ENCODE measurements at regions not wholly inside any gene's neighbourhood (a gene's known extent, or its start where the extent isn't known, plus 50 kb on each side); places are given as distances from the start of the nearest gene placed in this dataset.

DNA sequence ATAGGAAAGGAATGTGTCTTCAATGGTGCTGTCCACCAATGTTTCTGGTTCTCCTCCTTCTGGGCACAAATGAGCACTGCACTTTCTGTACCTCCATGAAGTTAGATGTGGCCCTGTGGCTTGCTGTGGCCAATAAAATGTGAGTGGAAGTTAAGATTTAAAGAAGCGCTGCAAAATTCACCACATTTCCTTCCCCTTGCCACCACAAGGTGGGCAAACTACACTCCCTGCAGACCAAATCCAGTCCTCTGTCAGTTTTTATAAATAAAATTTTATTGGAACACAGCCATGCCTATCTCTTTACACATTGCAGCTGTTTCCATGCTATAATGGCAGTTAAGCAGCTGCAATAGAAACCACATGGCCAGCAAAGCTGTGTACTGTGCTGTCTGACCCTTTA is 141.4 kb upstream of the TMPO start:
- no peaks in the 10 kb centered on the region for H3K36me3 Mint-ChIP-seq
- no CpG with 5 or more reads among the region's 1 CpG for WGBS (ENCODE audit: insufficient coverage)
- no peak overlapping the region for H3K27ac ChIP-seq (ENCODE audit: low read depth in 1 of 2, low read length in 2 of 2)
- H3K9me3 Mint-ChIP-seq = no peaks in the 10 kb centered on the region
- no peak overlapping the region for H3K4me3 Mint-ChIP-seq
- H3K79me2 ChIP-seq (ENCODE audit: insufficient read depth, low read length) = no peaks in the 10 kb centered on the region
- no peaks in the 10 kb centered on the region for H3K9me3 ChIP-seq (replicated peaks in 1 of 2; ENCODE audit: control insufficient read depth in 1 of 2, insufficient read depth in 1 of 2, low read length in 2 of 2)
- no peak overlapping the region for H3K9ac ChIP-seq (ENCODE audit: insufficient read depth, low read length, poor library complexity, severe bottlenecking)
- no peak overlapping the region for H3K4me3 ChIP-seq (replicated peaks in 1 of 3; ENCODE audit: low read depth in 2 of 3, low read length in 3 of 3)
- peaks cover 6% of the 10 kb centered on the region for H3K4me1 Mint-ChIP-seq
- no peak overlapping the region for H3K27ac Mint-ChIP-seq
- no peak overlapping the region for H2AFZ ChIP-seq (ENCODE audit: insufficient read depth, low read depth, low read length, poor library complexity, severe bottlenecking)
- H4K20me1 ChIP-seq (ENCODE audit: insufficient read depth, low read length) = no peaks in the 10 kb centered on the region
- peaks cover 0 to 3% of the 10 kb centered on the region in 2 donors for H3K4me1 ChIP-seq (ENCODE audit: control insufficient read depth in 1 of 2, insufficient read depth in 2 of 2, low read length in 2 of 2)
- no peaks in the 10 kb centered on the region for H3K36me3 ChIP-seq (replicated peaks in 1 of 2; ENCODE audit: control insufficient read depth in 1 of 2, insufficient read depth in 2 of 2, low read length in 2 of 2)
- no peak overlapping the region for H3K4me2 ChIP-seq (replicated peaks; ENCODE audit: extremely low read depth, low read length, poor library complexity, severe bottlenecking)
- TF ChIP-seq, protein P1, sequence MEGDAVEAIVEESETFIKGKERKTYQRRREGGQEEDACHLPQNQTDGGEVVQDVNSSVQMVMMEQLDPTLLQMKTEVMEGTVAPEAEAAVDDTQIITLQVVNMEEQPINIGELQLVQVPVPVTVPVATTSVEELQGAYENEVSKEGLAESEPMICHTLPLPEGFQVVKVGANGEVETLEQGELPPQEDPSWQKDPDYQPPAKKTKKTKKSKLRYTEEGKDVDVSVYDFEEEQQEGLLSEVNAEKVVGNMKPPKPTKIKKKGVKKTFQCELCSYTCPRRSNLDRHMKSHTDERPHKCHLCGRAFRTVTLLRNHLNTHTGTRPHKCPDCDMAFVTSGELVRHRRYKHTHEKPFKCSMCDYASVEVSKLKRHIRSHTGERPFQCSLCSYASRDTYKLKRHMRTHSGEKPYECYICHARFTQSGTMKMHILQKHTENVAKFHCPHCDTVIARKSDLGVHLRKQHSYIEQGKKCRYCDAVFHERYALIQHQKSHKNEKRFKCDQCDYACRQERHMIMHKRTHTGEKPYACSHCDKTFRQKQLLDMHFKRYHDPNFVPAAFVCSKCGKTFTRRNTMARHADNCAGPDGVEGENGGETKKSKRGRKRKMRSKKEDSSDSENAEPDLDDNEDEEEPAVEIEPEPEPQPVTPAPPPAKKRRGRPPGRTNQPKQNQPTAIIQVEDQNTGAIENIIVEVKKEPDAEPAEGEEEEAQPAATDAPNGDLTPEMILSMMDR (IDR thresholded peaks at IDR 0.05) = no peak
- H3K27me3 ChIP-seq (ENCODE audit: control insufficient read depth in 2 of 2, insufficient read depth in 2 of 2, low read length in 2 of 2) = peaks cover 8 to 11% of the 10 kb centered on the region in 2 donors
- no peak for DNase-seq
- intact Hi-C loops (cut with micrococcal nuclease) = no loop called here
- peaks cover 11 to 28% (median 16%) of the 10 kb centered on the region in 3 donors for H3K27me3 Mint-ChIP-seq (ENCODE audit: low read depth in 3 of 3)

DNA sequence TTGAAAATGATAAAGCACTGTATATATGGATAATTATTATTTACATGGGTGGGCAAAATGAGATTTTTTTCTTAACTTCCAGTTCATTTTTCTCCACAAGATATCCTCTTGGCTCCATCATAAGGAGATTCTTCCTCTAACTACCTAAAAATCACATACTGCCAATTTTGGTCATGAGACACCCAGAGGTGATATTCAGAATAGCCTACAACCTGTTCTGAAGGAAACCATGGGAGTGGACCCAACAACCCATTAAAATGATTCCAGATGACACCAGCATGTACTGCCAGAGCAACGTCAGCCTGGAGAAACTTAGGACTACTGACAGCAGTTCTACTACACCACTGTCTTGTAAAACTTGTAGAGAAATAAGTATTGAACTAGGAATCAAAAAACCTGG is 136.3 kb upstream of the TMPO start:
- Histone ChIP-seq H3K79me2 (ENCODE audit: insufficient read depth, low read length) (no peaks in the 10 kb centered on the region), H2AFZ (ENCODE audit: insufficient read depth, low read depth, low read length, poor library complexity, severe bottlenecking) (no peak overlapping the region), H3K36me3 (replicated peaks in 1 of 2; ENCODE audit: control insufficient read depth in 1 of 2, insufficient read depth in 2 of 2, low read length in 2 of 2) (no peaks in the 10 kb centered on the region), H3K9me3 (replicated peaks in 1 of 2; ENCODE audit: control insufficient read depth in 1 of 2, insufficient read depth in 1 of 2, low read length in 2 of 2) (no peaks in the 10 kb centered on the region), H3K27me3 (ENCODE audit: control insufficient read depth in 2 of 2, insufficient read depth in 2 of 2, low read length in 2 of 2) (peaks cover 8 to 11% of the 10 kb centered on the region in 2 donors), H3K4me1 (ENCODE audit: control insufficient read depth in 1 of 2, insufficient read depth in 2 of 2, low read length in 2 of 2) (no peaks in the 10 kb centered on the region), H4K20me1 (ENCODE audit: insufficient read depth, low read length) (no peaks in the 10 kb centered on the region), H3K27ac (ENCODE audit: low read depth in 1 of 2, low read length in 2 of 2) (no peak overlapping the region), H3K4me2 (replicated peaks; ENCODE audit: extremely low read depth, low read length, poor library complexity, severe bottlenecking) (no peak overlapping the region), H3K4me3 (replicated peaks in 1 of 3; ENCODE audit: low read depth in 2 of 3, low read length in 3 of 3) (no peak overlapping the region), H3K9ac (ENCODE audit: insufficient read depth, low read length, poor library complexity, severe bottlenecking) (no peak overlapping the region)
- Mint-ChIP-seq H3K36me3 (no peaks in the 10 kb centered on the region), H3K27me3 (ENCODE audit: low read depth in 3 of 3) (peaks cover 15 to 37% (median 18%) of the 10 kb centered on the region in 3 donors), H3K4me3 (no peak overlapping the region), H3K27ac (no peak overlapping the region), H3K4me1 (no peaks in the 10 kb centered on the region), H3K9me3 (peaks cover 0 to 2% (median 0%) of the 10 kb centered on the region in 7 donors)
- intact Hi-C loops (cut with micrococcal nuclease) = no loop called here
- DNase-seq = no peak
- TF ChIP-seq, protein P1 (IDR thresholded peaks at IDR 0.05) = no peak
- WGBS (ENCODE audit: insufficient coverage) = no CpG with 5 or more reads among the region's 1 CpG
